ENCODE measurements at regions not wholly inside any gene's neighbourhood (a gene's known extent, or its start where the extent isn't known, plus 50 kb on each side); places are given as distances from the start of the nearest gene placed in this dataset.

- TF ChIP-seq CTCF (IDR thresholded peaks at IDR 0.05) (no peak), POLR2AphosphoS5 (IDR thresholded peaks at IDR 0.05) (no peak), POLR2A (IDR thresholded peaks at IDR 0.05) (no peak)
Measured at GRCh38 chr13:90702050-90702449, 645.4 kb upstream of the MIR17HG start.
